HEK293 (cell line): ENCODE measurements at regions not wholly inside any gene's neighbourhood (a gene's known extent, or its start where the extent isn't known, plus 50 kb on each side); places are given as distances from the start of the nearest gene placed in this dataset.

Source experiments
- BCL11A ChIP-seq: fragments of 450-650 bp; formaldehyde crosslinking; IDR thresholded peaks from 2 replicates; pipeline ENCODE4 v1.5.1; 2016; ENCODE audit warnings: low read depth, missing biosample characterization, missing genetic modification characterization
- BCL11B ChIP-seq: fragments of 450-650 bp; formaldehyde crosslinking; IDR thresholded peaks from 2 replicates; pipeline ENCODE4 v1.5.1; 2016; ENCODE audit warnings: low read depth, missing biosample characterization, missing genetic modification characterization
- CTCF ChIP-seq: fragments of 450-650 bp; formaldehyde crosslinking; IDR thresholded peaks from 2 replicates; pipeline ENCODE4 v1.5.1; 2016; ENCODE audit warnings: missing biosample characterization, missing genetic modification characterization
- KLF16 ChIP-seq: fragments of 450-650 bp; formaldehyde crosslinking; IDR thresholded peaks from 2 replicates; pipeline ENCODE4 v1.5.1; 2017; ENCODE audit warnings: missing biosample characterization, missing genetic modification characterization
- YY1 ChIP-seq: fragments of 450-650 bp; formaldehyde crosslinking; IDR thresholded peaks from 2 replicates; pipeline ENCODE4 v1.5.1; 2018; ENCODE audit warnings: missing biosample characterization, missing genetic modification characterization
- ZBTB20 ChIP-seq: fragments of 450-650 bp; formaldehyde crosslinking; IDR thresholded peaks from 2 replicates; pipeline ENCODE4 v1.5.1; 2016; ENCODE audit warnings: missing biosample characterization, missing genetic modification characterization
- ZNF23 ChIP-seq: fragments of 450-650 bp; formaldehyde crosslinking; IDR thresholded peaks from 2 replicates; pipeline ENCODE4 v1.5.1; 2016; ENCODE audit warnings: missing biosample characterization, missing genetic modification characterization, borderline replicate concordance
- ZNF239 ChIP-seq: fragments of 450-650 bp; formaldehyde crosslinking; IDR thresholded peaks from 2 replicates; pipeline ENCODE4 v1.5.1; 2016; ENCODE audit warnings: missing biosample characterization, missing genetic modification characterization
- ZNF530 ChIP-seq: fragments of 450-650 bp; formaldehyde crosslinking; IDR thresholded peaks from 2 replicates; pipeline ENCODE4 v1.5.1; 2016; ENCODE audit warnings: low read depth, missing biosample characterization, missing genetic modification characterization
- ZNF621 ChIP-seq: fragments of 450-650 bp; formaldehyde crosslinking; IDR thresholded peaks from 2 replicates; pipeline ENCODE4 v1.5.1; 2017; ENCODE audit warnings: missing biosample characterization, missing genetic modification characterization
- ZNF707 ChIP-seq: fragments of 450-650 bp; formaldehyde crosslinking; IDR thresholded peaks from 2 replicates; pipeline ENCODE4 v1.5.1; 2016; ENCODE audit warnings: missing biosample characterization, missing genetic modification characterization
- ZNF768 ChIP-seq: fragments of 450-650 bp; formaldehyde crosslinking; IDR thresholded peaks from 2 replicates; pipeline ENCODE4 v1.5.1; 2018; ENCODE audit warnings: missing biosample characterization, mild to moderate bottlenecking, missing genetic modification characterization

DNA sequence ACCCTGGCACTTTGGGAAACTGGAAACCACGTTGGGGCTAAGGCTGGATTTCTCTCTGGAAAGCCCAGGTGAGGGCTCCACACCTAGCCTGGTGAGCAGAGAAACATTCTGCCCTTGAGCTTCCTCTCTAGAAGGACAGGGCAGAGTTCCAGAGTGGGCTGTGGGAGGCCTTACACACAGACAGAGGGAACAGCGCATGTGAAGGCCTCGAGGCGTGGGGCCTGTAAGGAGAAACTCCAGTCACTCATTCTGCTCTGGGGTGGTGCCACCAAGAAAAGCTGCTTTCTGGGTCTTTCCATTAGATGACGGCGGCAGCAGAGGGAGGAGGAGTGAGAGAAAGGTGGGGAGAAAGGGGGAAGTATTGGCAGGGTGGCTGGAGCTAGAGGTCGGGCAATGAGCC, 183.1 kb downstream of the CHST1 start:
- no peak for TF ChIP-seq YY1
- no peak for TF ChIP-seq CTCF
- TF ChIP-seq ZBTB20 (tag by site-specific recombination), result no peak
- TF ChIP-seq BCL11B (tag by site-specific recombination), result no peak
- no peak for TF ChIP-seq ZNF23 (tag by site-specific recombination)
- TF ChIP-seq ZNF707 (tag by site-specific recombination), result no peak
- TF ChIP-seq ZNF768 (tag by site-specific recombination), result no peak
- TF ChIP-seq ZNF621 (tag by site-specific recombination), result no peak
- no peak for TF ChIP-seq BCL11A (tag by site-specific recombination)
- no peak for TF ChIP-seq KLF16 (tag by site-specific recombination)
- no peak for TF ChIP-seq ZNF239 (tag by site-specific recombination)
- no peak for TF ChIP-seq ZNF530 (tag by site-specific recombination)
